ENCODE measurements at regions not wholly inside any gene's neighbourhood (a gene's known extent, or its start where the extent isn't known, plus 50 kb on each side); places are given as distances from the start of the nearest gene placed in this dataset.
"Not testable (repeated sequence)": the region's sequence is repeated elsewhere in the genome, so short reads cannot be mapped to it uniquely, and the experiment has no call there.

GRCh38 chr4:106594291-106594952, 225.8 kb upstream of the GIMD1 start:
- no peak for DNase-seq (ENCODE audit: low spot score)

GRCh38 chr4:106588891-106589290, 220.3 kb upstream of the GIMD1 start:
- DNase-seq (ENCODE audit: low spot score), result no peak

GRCh38 chr4:106587558-106587957, 219.0 kb upstream of the GIMD1 start:
- no peak for DNase-seq (ENCODE audit: low spot score)

GRCh38 chr4:106585915-106586349, 217.4 kb upstream of the GIMD1 start:
- no peak for DNase-seq (ENCODE audit: low spot score)

GRCh38 chr4:106584337-106584989, 215.9 kb upstream of the GIMD1 start:
- no peak for DNase-seq (ENCODE audit: low spot score)

- DNase-seq (ENCODE audit: low spot score), result no peak
Measured at GRCh38 chr4:106583567-106583966, 215.0 kb upstream of the GIMD1 start.

GRCh38 chr4:106583108-106583507, 214.5 kb upstream of the GIMD1 start:
- no peak for DNase-seq (ENCODE audit: low spot score)

GRCh38 chr4:106582103-106582502, 213.5 kb upstream of the GIMD1 start:
- DNase-seq (ENCODE audit: low spot score), result no peak

GRCh38 chr4:106579236-106579635, 210.7 kb upstream of the GIMD1 start:
- DNase-seq (ENCODE audit: low spot score), result no peak

GRCh38 chr4:106569146-106570031, 200.8 kb upstream of the GIMD1 start:
- DNase-seq (ENCODE audit: low spot score), result no peak

- DNase-seq (ENCODE audit: low spot score), result no peak
Measured at GRCh38 chr4:106565727-106566126, 197.1 kb upstream of the GIMD1 start.

GRCh38 chr4:106563637-106564036, 195.1 kb upstream of the GIMD1 start:
- DNase-seq (ENCODE audit: low spot score), result not testable (repeated sequence)

GRCh38 chr4:106551724-106552123, 183.1 kb upstream of the GIMD1 start:
- DNase-seq (ENCODE audit: low spot score), result no peak

GRCh38 chr4:106548446-106549044, 180.0 kb upstream of the GIMD1 start:
- no peak for DNase-seq (ENCODE audit: low spot score)

GRCh38 chr4:106546370-106546769, 177.8 kb upstream of the GIMD1 start:
- DNase-seq (ENCODE audit: low spot score), result no peak

GRCh38 chr4:106542609-106543008, 174.0 kb upstream of the GIMD1 start:
- not testable (repeated sequence) for DNase-seq (ENCODE audit: low spot score)

GRCh38 chr4:106541253-106541652, 172.7 kb upstream of the GIMD1 start:
- no peak for DNase-seq (ENCODE audit: low spot score)

GRCh38 chr4:106530821-106531220, 162.2 kb upstream of the GIMD1 start:
- DNase-seq (ENCODE audit: low spot score), result no peak

GRCh38 chr4:106530024-106530361, 161.4 kb upstream of the GIMD1 start:
- no peak for DNase-seq (ENCODE audit: low spot score)

GRCh38 chr4:106529348-106530023, 160.9 kb upstream of the GIMD1 start:
- DNase-seq (ENCODE audit: low spot score), result no peak

- no peak for DNase-seq (ENCODE audit: low spot score)
Measured at GRCh38 chr4:106527316-106527715, 158.7 kb upstream of the GIMD1 start.

GRCh38 chr4:106525425-106525824, 156.8 kb upstream of the GIMD1 start:
- DNase-seq (ENCODE audit: low spot score), result not testable (repeated sequence)

All from ecto neural progenitor cell (in vitro differentiated cells).